ENCODE measurements at regions not wholly inside any gene's neighbourhood (a gene's known extent, or its start where the extent isn't known, plus 50 kb on each side); places are given as distances from the start of the nearest gene placed in this dataset.

GRCh38 chr7:113424185-113424817, 305.9 kb upstream of the SMIM30 start:
- Mint-ChIP-seq H3K36me3 (no peaks in the 10 kb centered on the region), H3K9me3 (no peaks in the 10 kb centered on the region), H3K4me1 (peaks cover 4 to 6% (median 5%) of the 10 kb centered on the region in 3 donors), H3K4me3 (no peak overlapping the region), H3K27ac (no peak overlapping the region), H3K27me3 (peaks cover 0 to 5% (median 3%) of the 10 kb centered on the region in 3 donors)
- ATAC-seq (ENCODE audit: low read depth in 2 of 2) (no peak), DNase-seq (no peak)

DNA sequence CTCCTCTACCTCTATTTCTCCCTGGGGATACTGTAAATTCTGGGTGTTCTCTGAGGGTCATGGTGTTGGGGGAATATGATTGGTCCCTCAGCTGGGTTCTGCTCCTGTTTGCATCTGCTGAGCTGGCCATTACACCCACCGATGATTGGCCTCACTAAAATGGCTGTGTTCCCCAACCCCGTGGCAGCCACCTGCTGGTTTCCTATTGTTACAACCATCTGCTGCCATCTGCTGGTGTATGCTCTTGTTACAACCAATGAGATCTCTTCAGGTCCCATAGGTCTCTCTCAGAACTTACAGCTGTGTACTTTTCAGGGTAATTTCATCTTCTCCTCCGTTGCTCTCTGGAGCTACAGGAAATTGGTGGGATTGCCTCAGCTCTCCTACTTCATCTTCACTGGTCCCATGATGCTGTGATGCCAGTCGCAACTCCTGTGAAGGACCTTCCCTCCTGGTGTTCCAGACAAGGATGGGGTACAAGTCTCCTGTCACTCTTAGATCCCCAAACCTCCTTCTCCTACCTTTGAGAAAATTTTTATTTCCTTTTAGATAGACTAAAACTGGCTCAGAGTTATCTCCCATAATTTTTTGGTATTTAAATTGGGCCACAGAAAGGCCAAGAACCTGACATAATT, 303.5 kb upstream of the SMIM30 start:
- H3K36me3 Mint-ChIP-seq, result no peaks in the 10 kb centered on the region
- no peaks in the 10 kb centered on the region for H3K9me3 Mint-ChIP-seq
- peak overlapping the region in 3 of 6 donors; percentile 0 to 75 (median 58) for H3K27ac Mint-ChIP-seq
- H3K4me1 Mint-ChIP-seq, result peaks cover 4 to 6% (median 5%) of the 10 kb centered on the region in 3 donors
- DNase-seq (peak; percentile 58), ATAC-seq (ENCODE audit: low read depth in 2 of 2) (peak; percentile 94)
- no peak overlapping the region for H3K4me3 Mint-ChIP-seq
- peaks cover 0 to 5% (median 3%) of the 10 kb centered on the region in 3 donors for H3K27me3 Mint-ChIP-seq

GRCh38 chr7:113414401-113415035, 296.2 kb upstream of the SMIM30 start:
- peaks cover 0 to 9% (median 4%) of the 10 kb centered on the region in 3 donors for H3K27me3 Mint-ChIP-seq
- H3K27ac Mint-ChIP-seq, result peak overlapping the region in 1 of 6 donors; percentile 14
- no peaks in the 10 kb centered on the region for H3K36me3 Mint-ChIP-seq
- H3K9me3 Mint-ChIP-seq, result no peaks in the 10 kb centered on the region
- no peak for ATAC-seq (ENCODE audit: low read depth in 2 of 2)
- no peaks in the 10 kb centered on the region for H3K4me1 Mint-ChIP-seq
- no peak for DNase-seq
- no peak overlapping the region for H3K4me3 Mint-ChIP-seq

GRCh38 chr7:113412410-113412809, 294.1 kb upstream of the SMIM30 start:
- Mint-ChIP-seq H3K4me1 (no peaks in the 10 kb centered on the region), H3K27me3 (peaks cover 5 to 9% (median 9%) of the 10 kb centered on the region in 3 donors), H3K36me3 (no peaks in the 10 kb centered on the region), H3K4me3 (no peak overlapping the region), H3K9me3 (no peaks in the 10 kb centered on the region), H3K27ac (no peak overlapping the region)
- DNase-seq (no peak), ATAC-seq (ENCODE audit: low read depth in 2 of 2) (no peak)

DNA sequence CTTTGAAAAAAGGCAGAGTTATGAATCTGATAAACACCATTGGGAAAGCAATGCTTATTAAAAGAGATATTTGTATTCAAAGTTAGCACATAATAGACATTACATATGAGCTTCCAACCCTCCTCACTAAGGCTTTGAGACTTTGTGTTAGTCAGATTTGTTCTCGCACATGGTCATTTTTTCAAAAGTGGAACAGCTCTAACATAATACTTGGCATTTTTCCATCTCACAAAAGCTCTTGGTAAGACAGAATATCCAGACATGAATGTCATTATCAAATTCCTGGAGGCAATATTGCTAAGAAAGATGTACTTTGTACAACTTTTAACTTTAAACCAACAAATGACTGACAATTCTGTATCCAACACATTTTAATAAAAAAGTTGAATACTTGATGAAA, 292.4 kb upstream of the SMIM30 start:
- no peaks in the 10 kb centered on the region for H3K9me3 Mint-ChIP-seq
- no peak for ATAC-seq (ENCODE audit: low read depth in 2 of 2)

DNA sequence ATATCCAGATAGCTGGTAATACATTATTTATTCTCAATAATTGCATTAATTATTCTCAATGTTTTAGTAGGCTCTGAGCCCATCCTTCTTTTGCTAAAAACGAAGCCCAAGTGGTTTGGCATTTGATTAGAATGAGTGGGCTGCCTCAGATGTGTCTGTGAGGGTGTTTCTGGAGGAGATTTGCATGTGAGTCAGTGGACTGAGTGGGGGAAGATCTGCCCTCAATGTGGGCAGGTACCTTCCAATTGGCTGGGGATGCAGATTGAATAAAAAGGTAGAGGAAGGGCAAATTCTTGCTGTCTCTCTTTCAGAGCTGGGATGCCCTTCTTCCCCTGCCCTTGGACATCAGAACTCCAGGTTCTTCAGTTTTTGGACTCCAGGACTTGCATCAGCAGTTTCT, 290.6 kb upstream of the SMIM30 start:
- no peak overlapping the region for H3K27ac Mint-ChIP-seq
- H3K4me3 Mint-ChIP-seq, result no peak overlapping the region
- no peaks in the 10 kb centered on the region for H3K4me1 Mint-ChIP-seq
- DNase-seq (no peak), ATAC-seq (ENCODE audit: low read depth in 2 of 2) (no peak)
- peaks cover under 1 to 5% (median 5%) of the 10 kb centered on the region in 3 donors for H3K27me3 Mint-ChIP-seq
- H3K36me3 Mint-ChIP-seq, result no peaks in the 10 kb centered on the region
- H3K9me3 Mint-ChIP-seq, result no peaks in the 10 kb centered on the region

More for the DNA sequence above, 292.4 kb upstream of the SMIM30 start:
- Mint-ChIP-seq H3K4me1 (no peaks in the 10 kb centered on the region), H3K36me3 (no peaks in the 10 kb centered on the region), H3K27ac (no peak overlapping the region), H3K27me3 (peaks cover 5 to 9% (median 9%) of the 10 kb centered on the region in 3 donors), H3K4me3 (no peak overlapping the region)
- DNase-seq, result no peak

GRCh38 chr7:113405296-113406056, 287.1 kb upstream of the SMIM30 start:
- no peaks in the 10 kb centered on the region for H3K9me3 Mint-ChIP-seq
- no peak for DNase-seq
- H3K4me1 Mint-ChIP-seq, result no peaks in the 10 kb centered on the region
- H3K27ac Mint-ChIP-seq, result peak overlapping the region in 1 of 6 donors; percentile 41
- H3K4me3 Mint-ChIP-seq, result no peak overlapping the region
- H3K36me3 Mint-ChIP-seq, result no peaks in the 10 kb centered on the region
- ATAC-seq (ENCODE audit: low read depth in 2 of 2), result no peak
- H3K27me3 Mint-ChIP-seq, result peaks cover 5 to 10% (median 5%) of the 10 kb centered on the region in 3 donors

DNA sequence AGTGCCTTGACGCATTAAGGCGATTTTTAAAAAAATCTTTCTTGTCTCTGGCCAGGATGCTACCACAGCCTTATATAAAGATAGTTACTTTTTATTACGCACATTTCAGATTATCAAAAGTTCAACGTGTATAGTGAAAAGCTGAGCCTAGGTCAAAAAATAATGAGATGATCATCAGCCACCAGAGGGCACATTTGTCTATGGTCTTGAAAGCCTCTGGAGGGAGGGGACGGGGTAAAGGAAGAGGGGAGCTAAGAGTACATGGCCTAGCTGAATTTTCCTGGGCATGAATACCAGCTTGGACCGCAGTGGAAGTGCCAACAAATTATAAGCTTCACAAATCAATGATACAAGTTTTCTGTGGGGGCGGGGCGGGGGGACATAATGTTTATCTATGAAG, 285.9 kb upstream of the SMIM30 start:
- H3K4me1 Mint-ChIP-seq, result no peaks in the 10 kb centered on the region
- no peak for ATAC-seq (ENCODE audit: low read depth in 2 of 2)
- peaks cover 0 to under 1% (median 0%) of the 10 kb centered on the region in 7 donors for H3K9me3 Mint-ChIP-seq
- no peak overlapping the region for H3K27ac Mint-ChIP-seq
- DNase-seq, result no peak
- H3K36me3 Mint-ChIP-seq, result no peaks in the 10 kb centered on the region
- H3K27me3 Mint-ChIP-seq, result peaks cover 5 to 10% (median 5%) of the 10 kb centered on the region in 3 donors
- no peak overlapping the region for H3K4me3 Mint-ChIP-seq

DNA sequence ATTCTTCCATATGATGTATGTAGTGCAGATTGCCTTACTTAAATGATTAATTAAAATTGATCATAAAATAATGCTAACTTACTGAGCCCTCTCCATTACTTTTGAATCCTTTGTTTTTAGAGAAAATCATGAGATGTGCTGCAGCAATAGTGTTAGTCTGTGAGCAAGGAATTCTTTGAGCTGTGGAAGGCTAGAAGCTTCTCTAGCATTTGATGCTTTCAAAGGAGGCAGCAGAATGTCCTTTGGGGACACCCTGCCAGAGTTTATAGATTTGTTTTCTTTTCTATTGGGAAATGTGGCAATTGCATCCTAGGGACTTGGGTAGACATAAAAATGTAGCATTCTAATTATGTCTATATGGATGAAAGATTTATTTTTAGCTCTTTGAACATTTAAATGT, 284.1 kb upstream of the SMIM30 start:
- ATAC-seq (ENCODE audit: low read depth in 2 of 2) (no peak), DNase-seq (no peak)
- H3K4me1 Mint-ChIP-seq, result no peaks in the 10 kb centered on the region
- H3K27ac Mint-ChIP-seq, result no peak overlapping the region
- no peaks in the 10 kb centered on the region for H3K36me3 Mint-ChIP-seq
- H3K9me3 Mint-ChIP-seq, result peaks cover 0 to 2% (median 0%) of the 10 kb centered on the region in 7 donors
- peaks cover 0 to 10% (median 0%) of the 10 kb centered on the region in 3 donors for H3K27me3 Mint-ChIP-seq
- no peak overlapping the region for H3K4me3 Mint-ChIP-seq

- no peak overlapping the region for H3K27ac Mint-ChIP-seq
- H3K4me3 Mint-ChIP-seq, result no peak overlapping the region
- H3K4me1 Mint-ChIP-seq, result no peaks in the 10 kb centered on the region
- DNase-seq (no peak), ATAC-seq (ENCODE audit: low read depth in 2 of 2) (no peak)
- no peaks in the 10 kb centered on the region for H3K36me3 Mint-ChIP-seq
- peaks cover 0 to 2% (median 0%) of the 10 kb centered on the region in 7 donors for H3K9me3 Mint-ChIP-seq
- peaks cover 0 to 10% (median 0%) of the 10 kb centered on the region in 3 donors for H3K27me3 Mint-ChIP-seq
These were observed 283.7 kb upstream of the SMIM30 start for GRCh38 chr7:113402005-113402404.

GRCh38 chr7:113394856-113395255, 276.5 kb upstream of the SMIM30 start:
- H3K4me1 Mint-ChIP-seq, result no peaks in the 10 kb centered on the region
- no peak for ATAC-seq (ENCODE audit: low read depth in 2 of 2)
- no peak overlapping the region for H3K27ac Mint-ChIP-seq
- peaks cover 0 to 7% (median under 1%) of the 10 kb centered on the region in 7 donors for H3K9me3 Mint-ChIP-seq
- H3K4me3 Mint-ChIP-seq, result no peak overlapping the region
- no peaks in the 10 kb centered on the region for H3K36me3 Mint-ChIP-seq
- no peak for DNase-seq
- H3K27me3 Mint-ChIP-seq, result peaks cover 0 to 8% (median 0%) of the 10 kb centered on the region in 3 donors

GRCh38 chr7:113392841-113393540, 274.6 kb upstream of the SMIM30 start:
- no peak for DNase-seq
- Mint-ChIP-seq H3K27me3 (peaks cover 0 to 8% (median 0%) of the 10 kb centered on the region in 3 donors), H3K4me1 (no peaks in the 10 kb centered on the region), H3K27ac (no peak overlapping the region), H3K36me3 (no peaks in the 10 kb centered on the region), H3K4me3 (no peak overlapping the region), H3K9me3 (peaks cover 3 to 9% (median 7%) of the 10 kb centered on the region in 7 donors)
- ATAC-seq (ENCODE audit: low read depth in 2 of 2), result no peak

DNA sequence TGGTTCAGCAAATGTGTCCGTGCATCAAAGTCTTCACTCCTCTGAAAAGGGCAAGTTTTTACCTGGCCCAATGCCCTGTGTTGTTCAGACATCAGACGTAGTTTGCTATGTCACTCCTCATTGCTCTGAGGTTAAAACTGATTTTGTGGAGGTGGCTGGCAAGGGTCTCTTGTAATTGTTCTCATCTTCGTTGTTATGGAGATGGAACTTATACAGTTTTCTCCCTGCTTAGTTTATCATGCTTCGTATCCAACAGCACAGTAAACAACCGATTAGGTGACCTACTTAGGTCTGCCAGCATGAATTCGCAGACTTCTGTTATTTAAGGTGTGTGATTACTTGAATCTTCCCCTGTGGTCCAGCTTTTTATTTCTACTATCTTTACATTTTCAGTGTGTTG, 274.1 kb upstream of the SMIM30 start:
- H3K4me3 Mint-ChIP-seq, result no peak overlapping the region
- H3K27me3 Mint-ChIP-seq, result peaks cover 0 to 8% (median 0%) of the 10 kb centered on the region in 3 donors
- ATAC-seq (ENCODE audit: low read depth in 2 of 2) (no peak), DNase-seq (no peak)
- H3K4me1 Mint-ChIP-seq, result no peaks in the 10 kb centered on the region
- H3K36me3 Mint-ChIP-seq, result no peaks in the 10 kb centered on the region
- H3K9me3 Mint-ChIP-seq, result peaks cover 3 to 9% (median 7%) of the 10 kb centered on the region in 7 donors
- H3K27ac Mint-ChIP-seq, result no peak overlapping the region

Data from naive B cell (primary cell).